Activated T-cell treated with anti-CD3 and anti-CD28 coated beads for 1 hour (primary cell): ENCODE measurements at regions not wholly inside any gene's neighbourhood (a gene's known extent, or its start where the extent isn't known, plus 50 kb on each side); places are given as distances from the start of the nearest gene placed in this dataset.
"Not testable (repeated sequence)": the region's sequence is repeated elsewhere in the genome, so short reads cannot be mapped to it uniquely, and the experiment has no call there.

Source experiments
- DNase-seq: peaks from one replicate; pipeline ENCODE4 v3.0.0-alpha.2; 2020; ENCODE audit warnings: low read depth

- no peak for DNase-seq
Observed at GRCh38 chr21:35748678-35749314, 311.5 kb downstream of the SETD4 start.

DNA sequence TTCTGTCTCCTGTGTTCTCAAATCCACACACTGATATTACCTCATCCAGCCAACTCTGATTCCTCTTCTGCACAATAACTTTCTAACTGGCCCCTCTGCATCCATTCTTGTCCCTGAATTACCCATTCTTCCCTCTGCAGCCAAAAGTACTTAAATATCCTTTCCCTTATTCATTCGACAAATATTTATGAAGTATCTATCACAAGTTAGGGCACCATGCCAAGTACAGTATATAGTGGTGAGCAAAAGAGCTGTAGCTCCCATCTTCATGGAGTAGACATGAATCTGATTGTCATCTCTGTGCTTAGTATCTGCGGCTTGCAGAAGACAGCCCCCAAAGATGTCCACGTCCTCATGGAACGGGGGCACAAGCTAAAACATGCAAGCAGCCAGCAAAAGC lies 316.8 kb downstream of the SETD4 start:
- DNase-seq, result no peak

- DNase-seq, result no peak
Observed at GRCh38 chr21:35738347-35738961, 321.9 kb downstream of the SETD4 start.

- DNase-seq, result no peak
Observed at GRCh38 chr21:35737899-35738346, 322.4 kb downstream of the SETD4 start.

DNA sequence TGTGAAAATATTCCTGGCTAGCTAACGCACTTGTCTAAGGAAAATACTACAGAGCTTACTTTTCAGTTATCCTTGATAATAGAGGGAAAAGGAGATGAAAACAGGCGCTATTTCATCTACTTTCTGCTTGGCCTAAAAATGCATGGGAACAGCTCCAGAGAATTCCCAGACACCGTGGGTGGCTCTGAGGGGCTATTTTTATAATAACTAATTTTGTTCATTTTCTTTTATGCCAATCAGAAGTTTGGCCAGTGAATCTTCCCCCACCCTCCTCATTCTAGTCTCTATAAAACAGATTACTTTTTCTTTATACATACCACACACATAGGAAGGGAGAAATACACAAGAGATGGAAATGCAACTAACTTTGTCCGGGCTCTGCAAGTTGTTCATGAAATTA lies 322.9 kb downstream of the SETD4 start:
- DNase-seq, result no peak

GRCh38 chr21:35732788-35733187 lies 327.5 kb downstream of the SETD4 start:
- DNase-seq, result no peak

DNA sequence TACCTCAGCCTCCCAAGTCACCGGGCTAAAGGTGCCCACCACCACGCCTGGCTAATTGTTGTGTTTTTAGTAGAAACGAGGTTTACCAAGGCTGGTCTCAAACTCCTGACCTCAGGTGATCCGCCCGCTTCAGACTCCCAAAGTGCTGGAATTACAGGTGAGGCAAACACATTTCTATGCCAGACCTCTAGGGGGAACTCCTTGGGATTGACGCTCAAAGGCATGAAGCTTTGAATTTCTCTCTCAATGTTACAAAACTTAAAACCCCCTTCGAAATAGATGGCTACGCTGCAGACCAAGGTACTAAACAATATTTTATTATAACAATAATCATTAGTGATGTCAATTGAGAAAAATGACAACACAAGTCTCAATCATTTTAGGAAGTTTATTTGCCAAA lies 330.0 kb downstream of the SETD4 start:
- no peak for DNase-seq

DNA sequence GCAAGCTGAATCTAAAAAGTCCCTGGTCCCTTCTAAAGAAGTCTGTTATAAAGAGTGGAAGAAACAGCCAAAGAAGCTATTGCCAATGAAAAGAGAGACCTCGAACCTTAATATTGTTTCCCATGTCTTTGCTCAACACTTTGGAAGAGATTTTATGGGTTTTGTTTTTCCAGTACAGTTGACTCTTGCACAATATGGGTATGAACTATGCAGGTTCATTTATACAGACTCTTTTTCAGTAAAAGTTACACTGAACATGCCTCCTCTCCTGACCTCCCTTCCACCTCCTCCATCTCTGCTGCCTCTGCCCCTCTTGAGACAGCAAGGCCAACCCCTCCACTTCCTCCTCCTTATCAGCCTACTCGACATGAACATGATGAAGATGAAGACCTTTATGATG lies 332.5 kb downstream of the SETD4 start:
- no peak for DNase-seq

GRCh38 chr21:35724156-35724555 lies 336.2 kb downstream of the SETD4 start:
- DNase-seq, result no peak

DNA sequence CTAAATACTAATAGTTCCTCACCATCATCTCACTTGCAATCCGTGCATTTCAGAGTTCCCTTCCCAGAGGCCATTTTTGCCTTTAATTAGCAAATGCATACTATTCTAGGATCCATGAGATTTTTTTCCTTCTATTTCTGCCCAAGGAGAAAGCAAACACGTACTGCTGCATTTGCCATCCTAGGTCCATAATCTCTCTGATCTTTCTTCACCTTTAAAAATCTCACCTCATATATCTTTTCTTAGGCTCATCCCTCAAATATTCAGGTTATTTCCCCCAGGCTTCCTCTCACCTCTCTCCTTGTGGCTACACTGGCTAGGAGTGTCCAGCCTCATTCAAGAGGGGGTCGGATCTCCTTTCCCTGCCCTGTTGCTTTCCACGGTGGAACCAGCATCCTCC lies 338.6 kb downstream of the SETD4 start:
- DNase-seq, result no peak

- DNase-seq, result no peak
Observed at GRCh38 chr21:35720208-35720731, 340.1 kb downstream of the SETD4 start.

- DNase-seq, result no peak
Observed at GRCh38 chr21:35719080-35719479, 341.2 kb downstream of the SETD4 start.

GRCh38 chr21:35716876-35717565 lies 343.3 kb downstream of the SETD4 start:
- no peak for DNase-seq

GRCh38 chr21:35713914-35714313 lies 346.4 kb downstream of the SETD4 start:
- no peak for DNase-seq

- DNase-seq, result no peak
Observed at GRCh38 chr21:35711661-35712060, 348.7 kb downstream of the SETD4 start.

DNA sequence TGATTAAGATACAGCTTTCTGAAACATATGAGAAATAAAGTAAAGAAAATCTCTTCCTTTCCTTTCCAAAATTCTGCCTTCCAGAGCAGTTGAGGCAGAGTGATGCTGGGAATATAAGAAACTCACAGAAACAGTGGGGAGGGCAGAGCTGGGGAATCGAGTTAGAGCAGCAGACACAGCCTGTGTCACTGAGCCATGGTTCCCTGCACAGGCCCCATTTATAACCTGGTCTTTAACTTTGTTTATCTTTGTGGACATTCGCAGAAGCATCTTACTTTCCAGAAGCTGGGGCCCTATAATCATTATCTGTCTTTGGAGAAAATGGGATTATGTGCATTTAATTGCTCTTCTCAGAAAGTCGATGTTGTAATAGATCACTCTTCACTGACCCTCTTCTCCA lies 349.1 kb downstream of the SETD4 start:
- no peak for DNase-seq

GRCh38 chr21:35709990-35710389 lies 350.3 kb downstream of the SETD4 start:
- DNase-seq, result not testable (repeated sequence)

DNA sequence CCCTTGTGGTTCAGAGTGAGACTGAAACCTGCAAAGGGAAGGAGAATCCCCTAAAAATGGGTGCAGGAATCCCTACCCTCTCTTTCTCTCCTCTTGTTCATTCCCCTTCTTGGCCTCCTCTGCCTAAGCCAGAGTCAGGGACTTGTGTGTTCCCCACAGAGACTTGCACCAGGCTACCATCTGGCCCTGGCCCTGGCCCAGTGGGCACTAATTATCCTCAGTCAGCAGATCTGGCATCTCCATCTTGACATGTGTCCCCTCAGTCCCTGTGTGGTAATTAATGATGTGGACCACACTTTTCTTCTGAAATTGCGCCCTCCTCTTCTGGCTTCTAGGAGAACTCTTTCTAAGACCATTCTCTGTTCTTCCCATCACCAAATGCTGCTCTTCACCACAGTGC lies 354.4 kb downstream of the SETD4 start:
- DNase-seq, result no peak

DNA sequence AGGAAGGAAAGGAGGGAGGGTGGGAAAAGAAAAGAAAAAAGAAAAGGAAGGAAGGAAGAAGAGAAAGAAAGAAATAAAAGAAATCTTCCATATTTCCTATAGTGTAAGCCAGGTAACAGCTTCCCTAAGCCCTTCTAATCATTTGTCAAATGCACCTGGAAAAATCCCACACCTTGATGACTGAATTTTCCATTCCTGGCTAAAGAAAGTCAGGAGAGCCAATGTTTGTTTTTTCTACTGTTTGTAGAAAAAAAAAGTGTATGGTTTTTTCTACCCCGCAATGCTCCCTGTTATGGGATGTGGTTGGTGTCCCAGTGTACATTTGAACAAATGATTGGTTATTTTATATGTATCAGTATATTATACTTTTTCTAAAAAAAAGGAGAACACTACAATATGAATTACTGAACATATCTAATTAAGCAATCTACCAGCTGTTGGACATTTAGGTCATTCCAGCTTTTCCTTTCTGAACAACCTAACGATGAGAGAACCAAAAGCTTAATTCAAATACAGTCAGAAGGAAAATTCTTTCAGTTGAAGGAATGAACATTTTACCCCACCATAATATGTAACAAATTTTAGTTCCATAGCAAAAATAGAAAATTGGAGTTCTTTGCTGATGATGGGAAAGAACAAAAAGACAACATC lies 355.0 kb downstream of the SETD4 start:
- no peak for DNase-seq

- no peak for DNase-seq
Observed at GRCh38 chr21:35703704-35704103, 356.6 kb downstream of the SETD4 start.

GRCh38 chr21:35699361-35699760 lies 361.0 kb downstream of the SETD4 start:
- DNase-seq, result no peak

DNA sequence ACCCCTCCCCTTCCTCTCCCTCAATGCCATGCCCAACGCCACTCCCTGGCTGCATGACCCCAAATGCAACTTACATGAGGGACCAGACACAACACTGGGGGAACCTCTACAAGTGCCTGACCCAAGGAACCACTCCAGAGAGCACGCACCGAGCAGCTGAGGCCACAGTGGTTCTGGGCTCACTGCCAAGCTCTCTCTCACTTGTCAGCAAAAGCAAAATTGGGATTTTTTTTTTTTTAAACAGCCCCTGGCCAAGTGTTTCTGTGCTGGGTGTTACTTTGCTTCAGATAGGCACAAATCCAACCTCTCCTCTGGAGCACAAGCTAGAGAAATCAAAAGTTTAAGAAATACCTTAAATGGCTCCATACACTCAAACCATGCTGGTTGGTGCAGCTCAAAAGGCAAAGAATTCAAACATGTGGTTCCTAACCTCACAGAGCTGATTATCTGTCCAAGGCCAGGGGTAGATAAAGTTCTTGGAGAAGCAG lies 363.0 kb downstream of the SETD4 start:
- no peak for DNase-seq

- no peak for DNase-seq
Observed at GRCh38 chr21:35696644-35697043, 363.7 kb downstream of the SETD4 start.
